PC-9 (cell line): ENCODE measurements at regions not wholly inside any gene's neighbourhood (a gene's known extent, or its start where the extent isn't known, plus 50 kb on each side); places are given as distances from the start of the nearest gene placed in this dataset.

Experiments used
- BruUV-seq: library from RNA; stranded (reverse); fragments of 400-500 nt; replicated peaks from 2 replicates; lab custom pipeline; 2021; lab: Mats Ljungman, UMichigan
- CTCF ChIA-PET: fragments of 300-600 bp; sonication (Branson Sonifier 250); formaldehyde crosslinking; loops from one replicate; lab custom pipeline; 2022; ENCODE audit warnings: antibody characterized with exemption; lab: Charles Lee
- POLR2A ChIA-PET: fragments of 300-600 bp; sonication (Branson Sonifier 250); formaldehyde crosslinking; loops from one replicate; lab custom pipeline; 2022; ENCODE audit warnings: antibody characterized with exemption; ENCODE audit not compliant: unreplicated experiment; lab: Charles Lee
- DNase-seq, 2 experiments: peaks; one replicate each; pipeline versions ENCODE4 v3.0.0 to v3.0.0-alpha.2; 2015 to 2022; ENCODE audit warnings: mixed read lengths in 1 of 2
- H2AFZ ChIP-seq: fragments of 200-600 bp; sonication (generic); 2 replicates; pipeline ENCODE4 v1.8.1; 2017; ENCODE audit warnings: antibody characterized with exemption
- H3F3A ChIP-seq: fragments of 200-600 bp; sonication (generic); 2 replicates; pipeline ENCODE4 v1.8.1; 2017; ENCODE audit warnings: antibody characterized with exemption, mild to moderate bottlenecking, low read depth; ENCODE audit not compliant: insufficient read depth
- H3K27ac ChIP-seq: fragments of 200-600 bp; sonication (generic); 2 replicates; pipeline ENCODE4 v1.6.1; 2016; ENCODE audit warnings: mixed run types
- H3K27me3 ChIP-seq: fragments of 200-600 bp; sonication (generic); 2 replicates; pipeline ENCODE4 v1.6.1; 2016; ENCODE audit warnings: low read depth, mixed run types; ENCODE audit not compliant: insufficient read depth
- H3K36me3 ChIP-seq: fragments of 200-600 bp; sonication (generic); 2 replicates; pipeline ENCODE4 v1.6.1; 2016; ENCODE audit warnings: low read depth, mixed run types
- H3K4me1 ChIP-seq: fragments of 200-600 bp; sonication (generic); replicated peaks from 2 replicates; pipeline ENCODE4 v1.6.1; 2016; ENCODE audit warnings: mixed run types; ENCODE audit not compliant: insufficient read depth
- H3K4me2 ChIP-seq: fragments of 200-600 bp; sonication (generic); 2 replicates; pipeline ENCODE4 v1.6.1; 2017; ENCODE audit warnings: mixed run types
- H3K4me3 ChIP-seq: fragments of 200-600 bp; sonication (generic); 2 replicates; pipeline ENCODE4 v1.6.1; 2016; ENCODE audit warnings: mixed run types
- H3K79me2 ChIP-seq: fragments of 200-600 bp; sonication (generic); 2 replicates; pipeline ENCODE4 v1.6.1; 2017; ENCODE audit warnings: low read depth, mixed run types
- H3K9me2 ChIP-seq: fragments of 200-600 bp; sonication (generic); 2 replicates; pipeline ENCODE4 v1.8.1; 2017; ENCODE audit warnings: mild to moderate bottlenecking; ENCODE audit not compliant: insufficient read depth
- H3K9me3 ChIP-seq: fragments of 200-600 bp; sonication (generic); 2 replicates; pipeline ENCODE4 v1.8.1; 2016; ENCODE audit warnings: low read depth; ENCODE audit not compliant: insufficient read depth
- H4K20me1 ChIP-seq: fragments of 200-600 bp; sonication (generic); 2 replicates; pipeline ENCODE4 v1.8.1; 2017; ENCODE audit not compliant: insufficient read depth
- CTCF ChIP-seq: fragments of 200-600 bp; sonication (generic); conservative IDR thresholded peaks from 2 replicates; pipeline ENCODE4 v1.6.1; 2017; ENCODE audit warnings: mixed run types, antibody characterized with exemption, mild to moderate bottlenecking, moderate library complexity
- EZH2 ChIP-seq: fragments of 200-600 bp; sonication (generic); IDR thresholded peaks from 2 replicates; pipeline ENCODE4 v1.8.0; 2017; ENCODE audit warnings: antibody characterized with exemption, low read depth
- intact Hi-C: fragments of 100-400 bp; cut with micrococcal nuclease; formaldehyde crosslinking; loops from one replicate; pipeline ENCODE4 v1.10.0; 2022; ENCODE audit not compliant: unreplicated experiment

- Histone ChIP-seq H3K9me2 (no peaks in the 10 kb centered on the region), H3K36me3 (no peaks in the 10 kb centered on the region), H2AFZ (no peak overlapping the region), H3K4me1 (no peaks in the 10 kb centered on the region), H3K4me3 (no peak overlapping the region), H4K20me1 (no peaks in the 10 kb centered on the region), H3K27ac (no peak overlapping the region), H3K27me3 (no peaks in the 10 kb centered on the region), H3K79me2 (no peaks in the 10 kb centered on the region), H3K9me3 (no peaks in the 10 kb centered on the region), H3K4me2 (no peak overlapping the region), H3F3A (no peaks in the 10 kb centered on the region)
- POLR2A ChIA-PET: no interaction called here
- intact Hi-C loops: loop anchor here (5.0 kb wide), 1 partner anchor 322 kb away; no protein-coding TSS in a partner anchor
- TF ChIP-seq CTCF: no peak
- no TSS peak for BruUV-seq
- no peak for DNase-seq
- CTCF ChIA-PET: no interaction called here
Observed at GRCh38 chr2:133839677-133840076, 271.4 kb upstream of the NCKAP5 start.

- DNase-seq: no peak
- CTCF ChIA-PET: no interaction called here
- POLR2A ChIA-PET: no interaction called here
- H3K4me2 ChIP-seq: no peak overlapping the region
- intact Hi-C loops: loop anchor here (5.0 kb wide), 1 partner anchor 323 kb away; no protein-coding TSS in a partner anchor
- H3K9me3 ChIP-seq: no peaks in the 10 kb centered on the region
- no peaks in the 10 kb centered on the region for H3K9me2 ChIP-seq
- no peaks in the 10 kb centered on the region for H3K4me1 ChIP-seq
- H3K36me3 ChIP-seq: no peaks in the 10 kb centered on the region
- TF ChIP-seq CTCF: no peak
- no peak for TF ChIP-seq EZH2
- H3K27me3 ChIP-seq: no peaks in the 10 kb centered on the region
- no peaks in the 10 kb centered on the region for H3F3A ChIP-seq
- H4K20me1 ChIP-seq: no peaks in the 10 kb centered on the region
- no peak overlapping the region for H2AFZ ChIP-seq
- BruUV-seq: no TSS peak
- H3K4me3 ChIP-seq: no peak overlapping the region
- H3K79me2 ChIP-seq: no peaks in the 10 kb centered on the region
- H3K27ac ChIP-seq: no peak overlapping the region
Observed at GRCh38 chr2:133840761-133841160, 272.5 kb upstream of the NCKAP5 start.

DNA sequence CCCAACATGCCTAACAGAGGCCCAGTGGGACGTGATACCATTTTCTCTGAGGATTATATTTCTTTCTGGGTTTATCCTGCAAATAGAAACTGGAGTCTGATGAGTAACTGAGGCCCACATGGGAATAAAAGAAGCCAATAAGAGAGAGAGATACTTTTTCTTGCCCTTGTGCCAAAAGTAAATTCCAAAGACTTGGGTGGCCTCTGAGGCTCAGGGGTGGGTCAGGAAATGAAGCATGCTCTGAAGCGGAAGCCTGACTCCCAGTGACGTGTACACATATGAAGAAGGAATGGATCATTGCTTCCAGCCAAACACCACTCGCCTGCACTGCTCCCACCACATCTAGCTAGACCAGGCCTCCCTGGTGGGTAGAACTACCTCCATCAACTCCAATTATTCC is 273.6 kb upstream of the NCKAP5 start:
- Histone ChIP-seq H3K4me3 (no peak overlapping the region), H3K36me3 (no peaks in the 10 kb centered on the region), H3K9me3 (no peaks in the 10 kb centered on the region), H3K4me1 (no peaks in the 10 kb centered on the region), H3K79me2 (no peaks in the 10 kb centered on the region), H3F3A (no peaks in the 10 kb centered on the region), H4K20me1 (no peaks in the 10 kb centered on the region), H2AFZ (no peak overlapping the region), H3K9me2 (no peaks in the 10 kb centered on the region), H3K4me2 (no peak overlapping the region), H3K27ac (no peak overlapping the region), H3K27me3 (no peaks in the 10 kb centered on the region)
- CTCF ChIA-PET: no interaction called here
- POLR2A ChIA-PET: no interaction called here
- DNase-seq: no peak
- no TSS peak for BruUV-seq
- TF ChIP-seq EZH2: no peak
- TF ChIP-seq CTCF: no peak
- intact Hi-C loops: loop anchor here (5.0 kb wide), 1 partner anchor 325 kb away; no protein-coding TSS in a partner anchor
